Fibroblast of mammary gland (primary cell): ENCODE measurements at regions not wholly inside any gene's neighbourhood (a gene's known extent, or its start where the extent isn't known, plus 50 kb on each side); places are given as distances from the start of the nearest gene placed in this dataset.

Experiments
- DNase-seq: peaks from one replicate; pipeline ENCODE4 v3.0.0-alpha.2; 2010; ENCODE audit warnings: low read depth
- H3K4me3 ChIP-seq: 2 replicates; pipeline ENCODE4 v1.5.1; 2011; ENCODE audit warnings: low read depth, mild to moderate bottlenecking, low read length, moderate library complexity; ENCODE audit not compliant: control insufficient read depth
- CTCF ChIP-seq: conservative IDR thresholded peaks from 2 replicates; pipeline ENCODE4 v1.5.1; 2011; ENCODE audit warnings: low read depth, low read length, inconsistent platforms; ENCODE audit not compliant: control insufficient read depth, insufficient read depth

GRCh38 chr10:124226271-124227054 is 133.1 kb upstream of the CHST15 start:
- no peak for TF ChIP-seq CTCF
- no peak for DNase-seq
- no peak overlapping the region for H3K4me3 ChIP-seq

DNA sequence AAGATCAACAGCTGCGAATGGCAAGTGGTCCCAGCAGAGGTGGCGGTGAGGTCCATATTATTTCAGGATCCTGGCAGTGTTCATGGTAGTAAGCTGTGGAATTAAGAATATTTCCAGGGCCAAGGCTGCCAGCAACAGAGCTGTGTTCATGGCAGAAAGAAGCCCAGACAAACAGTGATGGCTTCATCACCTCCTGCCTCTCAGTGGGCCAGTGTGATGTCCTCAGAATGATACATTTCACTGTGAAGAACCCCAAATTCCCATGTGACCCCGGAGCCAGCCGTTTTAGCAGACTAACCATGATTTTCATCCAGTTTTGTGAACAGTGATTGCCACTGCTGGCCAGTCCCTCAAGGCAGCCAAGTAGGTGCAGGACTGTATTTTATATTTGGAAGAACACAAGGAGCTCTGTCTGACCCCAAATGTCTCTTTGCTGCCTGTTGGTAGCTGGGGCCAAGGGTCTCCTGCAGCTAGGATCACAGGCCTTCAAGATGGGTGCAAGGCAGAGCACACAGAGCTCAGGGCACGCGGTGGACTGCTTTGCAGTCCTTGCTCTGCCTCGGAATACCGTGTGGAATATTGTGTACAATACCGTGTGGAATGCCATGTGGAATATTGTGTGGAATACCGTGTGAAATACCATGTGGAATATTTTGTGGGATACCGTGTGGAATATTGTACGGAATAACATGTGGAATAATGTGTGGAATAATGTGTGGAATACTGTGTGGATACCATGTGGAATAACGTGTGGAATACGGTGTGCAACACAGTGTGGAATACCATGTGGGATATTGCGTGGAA is 132.3 kb upstream of the CHST15 start:
- no peak for TF ChIP-seq CTCF
- no peak overlapping the region for H3K4me3 ChIP-seq
- DNase-seq: no peak

- DNase-seq: no peak
- no peak for TF ChIP-seq CTCF
- no peak overlapping the region for H3K4me3 ChIP-seq
These were observed 131.7 kb upstream of the CHST15 start for GRCh38 chr10:124225029-124225466.

GRCh38 chr10:124224331-124225028 is 131.1 kb upstream of the CHST15 start:
- no peak for TF ChIP-seq CTCF
- DNase-seq: no peak
- no peak overlapping the region for H3K4me3 ChIP-seq

GRCh38 chr10:124223711-124224085 is 130.3 kb upstream of the CHST15 start:
- no peak overlapping the region for H3K4me3 ChIP-seq
- no peak for TF ChIP-seq CTCF
- DNase-seq: no peak

DNA sequence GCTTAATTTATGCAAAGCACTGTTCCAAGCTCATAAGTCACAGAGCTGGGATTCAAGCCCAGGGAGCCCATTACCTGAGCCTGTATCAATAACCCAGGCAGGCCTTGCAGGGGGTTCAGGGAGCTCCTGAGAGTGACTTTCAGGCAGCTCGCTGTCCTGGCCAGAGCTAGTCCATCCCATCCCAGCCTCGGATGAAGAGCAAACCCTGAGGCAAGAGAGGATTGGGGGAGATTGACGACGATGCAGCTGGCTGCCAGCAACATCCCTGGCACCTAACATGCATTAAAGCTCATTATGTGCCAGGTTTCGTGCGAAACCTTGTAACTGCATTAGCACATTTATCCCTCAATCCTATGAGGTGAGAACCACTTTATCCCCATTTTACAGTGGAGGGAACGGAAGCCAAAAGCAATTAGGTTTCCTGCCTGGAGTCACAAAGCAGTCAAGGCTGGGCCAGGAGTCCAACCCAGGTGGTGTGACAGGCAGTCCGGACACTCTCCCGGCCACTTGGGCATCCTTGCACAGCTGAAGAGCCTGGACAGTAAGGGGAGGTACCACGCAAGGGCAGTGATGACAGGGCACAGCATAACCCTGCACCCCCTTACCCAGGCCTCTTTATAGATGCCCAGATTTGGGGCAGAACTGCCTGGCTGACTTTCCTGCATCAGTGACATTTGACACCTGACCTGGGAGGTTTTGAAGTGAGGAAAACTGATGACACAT is 129.8 kb upstream of the CHST15 start:
- TF ChIP-seq CTCF: no peak
- no peak for DNase-seq
- H3K4me3 ChIP-seq: no peak overlapping the region
